ENCODE measurements at regions not wholly inside any gene's neighbourhood (a gene's known extent, or its start where the extent isn't known, plus 50 kb on each side); places are given as distances from the start of the nearest gene placed in this dataset.

GRCh38 chr6:140486450-140487361 is 1112.3 kb upstream of the CITED2 start:
- Histone ChIP-seq H3K4me3 (no peak overlapping the region), H3K4me1 (peaks cover 9% of the 10 kb centered on the region), H3K9ac (no peak overlapping the region), H4K20me1 (ENCODE audit: low read depth) (no peaks in the 10 kb centered on the region), H2AFZ (replicated peaks) (no peak overlapping the region), H3K27ac (no peak overlapping the region), H3K27me3 (no peaks in the 10 kb centered on the region), H3K79me2 (ENCODE audit: low read depth) (no peaks in the 10 kb centered on the region), H3K9me3 (ENCODE audit: low read depth) (no peaks in the 10 kb centered on the region), H3F3A (ENCODE audit: low read depth) (no peaks in the 10 kb centered on the region), H3K36me3 (no peaks in the 10 kb centered on the region), H3K4me2 (no peak overlapping the region)
- TF ChIP-seq EZH2 (IDR thresholded peaks at IDR 0.05), result no peak
- no peak for TF ChIP-seq EZH2phosphoT487 (IDR thresholded peaks at IDR 0.05)
- TF ChIP-seq CTCF (IDR thresholded peaks at IDR 0.05), result no peak
- no peak for DNase-seq (ENCODE audit: low spot score)
- Mint-ChIP-seq H3K36me3 (no peaks in the 10 kb centered on the region), H3K4me1 (peaks cover 9% of the 10 kb centered on the region), H3K27me3 (ENCODE audit: insufficient read depth, low read depth) (no peaks in the 10 kb centered on the region), H3K9me3 (peaks cover 10% of the 10 kb centered on the region), H3K4me3 (no peak overlapping the region), H3K27ac (no peak overlapping the region)

GRCh38 chr6:140485740-140486449 is 1111.4 kb upstream of the CITED2 start:
- no peak for DNase-seq (ENCODE audit: low spot score)
- no peaks in the 10 kb centered on the region for H3K27me3 Mint-ChIP-seq (ENCODE audit: insufficient read depth, low read depth)
- Histone ChIP-seq H3K36me3 (no peaks in the 10 kb centered on the region), H3K9ac (no peak overlapping the region), H3K4me1 (peaks cover 9% of the 10 kb centered on the region), H3K27me3 (no peaks in the 10 kb centered on the region), H3F3A (ENCODE audit: low read depth) (no peaks in the 10 kb centered on the region), H2AFZ (replicated peaks) (no peak overlapping the region), H3K9me3 (ENCODE audit: low read depth) (no peaks in the 10 kb centered on the region), H3K79me2 (ENCODE audit: low read depth) (no peaks in the 10 kb centered on the region), H3K4me2 (no peak overlapping the region), H4K20me1 (ENCODE audit: low read depth) (no peaks in the 10 kb centered on the region), H3K27ac (no peak overlapping the region), H3K4me3 (no peak overlapping the region)
- no peaks in the 10 kb centered on the region for H3K36me3 Mint-ChIP-seq
- H3K4me1 Mint-ChIP-seq, result peaks cover 9% of the 10 kb centered on the region
- H3K27ac Mint-ChIP-seq, result no peak overlapping the region
- no peak overlapping the region for H3K4me3 Mint-ChIP-seq
- H3K9me3 Mint-ChIP-seq, result peaks cover 10% of the 10 kb centered on the region
- no peak for TF ChIP-seq EZH2 (IDR thresholded peaks at IDR 0.05)
- TF ChIP-seq CTCF (IDR thresholded peaks at IDR 0.05), result no peak
- no peak for TF ChIP-seq EZH2phosphoT487 (IDR thresholded peaks at IDR 0.05)

- no peak for DNase-seq (ENCODE audit: low spot score)
- H3K79me2 ChIP-seq (ENCODE audit: low read depth), result no peaks in the 10 kb centered on the region
- no peaks in the 10 kb centered on the region for H3K27me3 ChIP-seq
- H3K9ac ChIP-seq, result no peak overlapping the region
- no peak overlapping the region for H3K27ac Mint-ChIP-seq
- no peaks in the 10 kb centered on the region for H3K9me3 ChIP-seq (ENCODE audit: low read depth)
- no peak overlapping the region for H3K4me2 ChIP-seq
- H3K36me3 ChIP-seq, result no peaks in the 10 kb centered on the region
- no peak overlapping the region for H3K4me3 ChIP-seq
- TF ChIP-seq CTCF (IDR thresholded peaks at IDR 0.05) (no peak), EZH2phosphoT487 (IDR thresholded peaks at IDR 0.05) (no peak), EZH2 (IDR thresholded peaks at IDR 0.05) (no peak)
- no peaks in the 10 kb centered on the region for H4K20me1 ChIP-seq (ENCODE audit: low read depth)
- no peak overlapping the region for H2AFZ ChIP-seq (replicated peaks)
- H3K4me1 Mint-ChIP-seq, result peaks cover 9% of the 10 kb centered on the region
- peaks cover 2% of the 10 kb centered on the region for H3K9me3 Mint-ChIP-seq
- H3K4me1 ChIP-seq, result peaks cover 9% of the 10 kb centered on the region
- no peak overlapping the region for H3K27ac ChIP-seq
- no peak overlapping the region for H3K4me3 Mint-ChIP-seq
- H3F3A ChIP-seq (ENCODE audit: low read depth), result no peaks in the 10 kb centered on the region
- H3K27me3 Mint-ChIP-seq (ENCODE audit: insufficient read depth, low read depth), result no peaks in the 10 kb centered on the region
- no peaks in the 10 kb centered on the region for H3K36me3 Mint-ChIP-seq
Measured at GRCh38 chr6:140480852-140481251, 1106.4 kb upstream of the CITED2 start.
